ENCODE measurements at regions not wholly inside any gene's neighbourhood (a gene's known extent, or its start where the extent isn't known, plus 50 kb on each side); places are given as distances from the start of the nearest gene placed in this dataset.

DNA sequence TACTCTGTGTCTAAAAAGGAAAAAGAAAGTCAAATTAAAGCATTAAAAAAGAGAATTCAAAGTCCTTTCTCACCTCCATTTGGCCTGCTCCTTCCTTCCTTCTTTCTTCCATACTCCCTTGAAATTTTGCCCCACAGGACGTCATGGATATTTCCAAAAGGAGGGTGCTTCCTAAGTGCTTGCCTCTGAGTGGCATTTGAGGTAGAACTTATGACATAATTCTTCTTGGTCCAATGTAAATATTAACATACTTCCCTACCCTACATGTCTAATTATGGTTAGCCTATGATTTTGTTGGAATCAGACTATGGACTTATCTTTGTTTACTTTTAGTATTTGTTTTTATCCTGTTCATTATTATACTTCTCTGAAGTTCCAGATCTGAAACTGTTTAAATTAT, 132.3 kb downstream of the PFDN4 start:
- TF ChIP-seq CTCF (conservative IDR thresholded peaks at IDR 0.05; ENCODE audit: low read depth in 2 of 2) (no peak), EZH2phosphoT487 (IDR thresholded peaks at IDR 0.05; ENCODE audit: unreplicated experiment) (no peak), ZNF331 (CRISPR knock-in tag; IDR thresholded peaks at IDR 0.05; ENCODE audit: low read depth) (no peak), POLR2AphosphoS5 (IDR thresholded peaks at IDR 0.05; ENCODE audit: low read depth) (no peak), REST (IDR thresholded peaks at IDR 0.05; ENCODE audit: unreplicated experiment) (no peak), STAT1 (IDR thresholded peaks at IDR 0.05; ENCODE audit: unreplicated experiment) (no peak), ETS1 (IDR thresholded peaks at IDR 0.05) (no peak), EZH2 (IDR thresholded peaks at IDR 0.05; ENCODE audit: low read depth, unreplicated experiment) (no peak), CREB1 (CRISPR knock-in tag; IDR thresholded peaks at IDR 0.05; ENCODE audit: low read depth) (no peak), JUNB (IDR thresholded peaks at IDR 0.05; ENCODE audit: unreplicated experiment) (no peak), NANOG (IDR thresholded peaks at IDR 0.05; ENCODE audit: borderline replicate concordance) (no peak)

All from GM23338 (cell line).